ENCODE measurements at regions not wholly inside any gene's neighbourhood (a gene's known extent, or its start where the extent isn't known, plus 50 kb on each side); places are given as distances from the start of the nearest gene placed in this dataset.

DNA sequence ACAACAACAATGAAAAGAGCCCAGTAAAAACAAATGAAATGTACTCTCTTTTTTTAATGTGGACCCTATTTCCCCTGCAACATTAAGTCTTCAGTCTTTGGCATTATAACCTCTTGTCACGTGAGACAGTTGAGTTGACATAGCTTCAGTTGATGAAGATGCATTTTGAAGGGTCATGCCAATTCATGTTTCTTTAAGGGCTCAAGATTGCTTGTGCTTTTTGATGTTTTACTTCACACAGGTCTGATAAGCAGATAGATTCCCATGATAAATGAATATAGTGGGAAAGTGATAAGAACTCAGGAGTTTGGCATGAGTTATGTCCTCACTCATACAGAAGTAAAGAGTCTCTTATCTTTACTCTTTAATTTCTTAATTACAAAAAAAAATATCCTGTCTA lies 229.4 kb downstream of the SNCAIP start:
- Histone ChIP-seq H3K9ac (ENCODE audit: insufficient read depth, low read depth, low read length) (no peak overlapping the region), H3K4me3 (replicated peaks in 1 of 3; ENCODE audit: insufficient read depth in 1 of 3, low read depth in 2 of 3, low read length in 3 of 3) (no peak overlapping the region), H3K79me2 (ENCODE audit: insufficient read depth, low read length) (no peaks in the 10 kb centered on the region), H3K4me2 (ENCODE audit: low read depth, low read length) (no peak overlapping the region), H3K36me3 (replicated peaks in 1 of 2; ENCODE audit: control insufficient read depth in 1 of 2, insufficient read depth in 2 of 2, low read length in 2 of 2) (no peaks in the 10 kb centered on the region), H3K4me1 (ENCODE audit: insufficient read depth, low read length) (no peaks in the 10 kb centered on the region), H4K20me1 (ENCODE audit: insufficient read depth, low read length) (no peaks in the 10 kb centered on the region), H3K27ac (ENCODE audit: extremely low read length, insufficient read depth, low read length) (no peak overlapping the region), H3K9me3 (ENCODE audit: low read length) (no peaks in the 10 kb centered on the region), H3K27me3 (ENCODE audit: control insufficient read depth in 1 of 2, insufficient read depth in 2 of 2, low read length in 2 of 2) (no peaks in the 10 kb centered on the region), H2AFZ (ENCODE audit: low read length) (no peak overlapping the region)
- no peak for DNase-seq (ENCODE audit: low spot score)
- in situ Hi-C loops (cut with HindIII; ENCODE audit: extremely low pct_ligation_motif_present, low pct_unique_long_range_greater_than_20kb) (no loop called here), intact Hi-C loops (cut with micrococcal nuclease; ENCODE audit: unreplicated experiment) (no loop called here)
- no TSS peak for BruUV-seq (replicated peaks)
- POLR2A ChIA-PET: no interaction called here
- 0% methylated on average over 1 of the region's 1 CpG for WGBS (ENCODE audit: low lambda C conversion rate)
- CTCF ChIA-PET (ENCODE audit: low intra/inter-chr PET ratio, low total read pairs): no interaction called here
- TF ChIP-seq ZFP41 (CRISPR knock-in tag; IDR thresholded peaks at IDR 0.05; ENCODE audit: borderline replicate concordance) (no peak), BHLHE40 (IDR thresholded peaks at IDR 0.05; ENCODE audit: low read length) (no peak), ZNF124 (CRISPR knock-in tag; IDR thresholded peaks at IDR 0.05) (no peak), KMT2B (CRISPR knock-in tag; IDR thresholded peaks at IDR 0.05) (no peak), HOXA7 (CRISPR knock-in tag; IDR thresholded peaks at IDR 0.05) (no peak)
- FAIRE-seq: no peak
- no peak for ATAC-seq

DNA sequence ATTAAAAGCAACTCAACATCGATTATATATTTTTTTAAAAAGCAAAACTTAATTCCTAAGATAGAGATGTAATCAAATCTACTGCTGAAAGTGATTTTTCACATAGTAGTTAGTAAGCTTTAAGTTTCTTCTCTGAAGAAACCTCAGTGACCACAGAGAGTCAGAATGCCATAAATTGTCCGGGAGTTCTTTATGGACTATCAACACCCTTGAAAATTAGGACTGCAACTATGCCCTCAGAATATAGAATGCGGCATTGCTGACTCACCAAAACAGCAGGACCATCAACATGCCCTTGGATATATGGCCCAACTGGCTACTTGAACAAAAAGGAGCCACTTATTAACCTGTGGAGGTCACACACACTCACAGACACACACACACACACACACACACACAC lies 228.9 kb upstream of the SNX2 start:
- Histone ChIP-seq H3K4me2 (ENCODE audit: low read depth, low read length) (no peak overlapping the region), H4K20me1 (ENCODE audit: insufficient read depth, low read length) (no peaks in the 10 kb centered on the region), H3K27ac (ENCODE audit: extremely low read length, insufficient read depth, low read length) (no peak overlapping the region), H3K9ac (ENCODE audit: insufficient read depth, low read depth, low read length) (no peak overlapping the region), H3K36me3 (replicated peaks in 1 of 2; ENCODE audit: control insufficient read depth in 1 of 2, insufficient read depth in 2 of 2, low read length in 2 of 2) (no peaks in the 10 kb centered on the region), H3K4me3 (replicated peaks in 1 of 3; ENCODE audit: insufficient read depth in 1 of 3, low read depth in 2 of 3, low read length in 3 of 3) (no peak overlapping the region), H3K27me3 (ENCODE audit: control insufficient read depth in 1 of 2, insufficient read depth in 2 of 2, low read length in 2 of 2) (no peaks in the 10 kb centered on the region; a peak in 1 of 5 replicates), H3K4me1 (ENCODE audit: insufficient read depth, low read length) (no peaks in the 10 kb centered on the region), H3K79me2 (ENCODE audit: insufficient read depth, low read length) (no peaks in the 10 kb centered on the region), H2AFZ (ENCODE audit: low read length) (no peak overlapping the region), H3K9me3 (ENCODE audit: low read length) (no peaks in the 10 kb centered on the region)
- TF ChIP-seq ZNF549 (CRISPR knock-in tag; IDR thresholded peaks at IDR 0.05): no peak
- 0 out of 4 replicates have a peak, but pooled peaks of 1 of the 2 experiments have one; percentile 19 for TF ChIP-seq MAFK (conservative IDR thresholded peaks at IDR 0.05 in 1 of 2, IDR thresholded peaks at IDR 0.05 in 1 of 2; ENCODE audit: low read length in 2 of 2)
- TF ChIP-seq, protein P1, sequence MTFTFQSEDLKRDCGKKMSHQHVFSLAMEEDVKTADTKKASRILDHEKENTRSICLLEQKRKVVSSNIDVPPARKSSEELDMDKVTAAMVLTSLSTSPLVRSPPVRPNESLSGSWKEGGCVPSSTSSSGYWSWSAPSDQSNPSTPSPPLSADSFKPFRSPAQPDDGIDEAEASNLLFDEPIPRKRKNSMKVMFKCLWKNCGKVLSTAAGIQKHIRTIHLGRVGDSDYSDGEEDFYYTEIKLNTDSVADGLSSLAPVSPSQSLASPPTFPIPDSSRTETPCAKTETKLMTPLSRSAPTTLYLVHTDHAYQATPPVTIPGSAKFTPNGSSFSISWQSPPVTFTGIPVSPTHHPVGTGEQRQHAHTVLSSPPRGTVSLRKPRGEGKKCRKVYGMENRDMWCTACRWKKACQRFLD (CRISPR knock-in tag; IDR thresholded peaks at IDR 0.05; ENCODE audit: borderline replicate concordance): no peak
- TF ChIP-seq YY1 (IDR thresholded peaks at IDR 0.05; ENCODE audit: insufficient read depth, insufficient replicate concordance, low read depth, low read length): no peak
- TF ChIP-seq DMAP1 (CRISPR knock-in tag; IDR thresholded peaks at IDR 0.05): no peak
- no peak for TF ChIP-seq ZKSCAN5 (CRISPR knock-in tag; IDR thresholded peaks at IDR 0.05)
- DNase-seq (ENCODE audit: low spot score) (no peak), FAIRE-seq (no peak), ATAC-seq (no peak)
- in situ Hi-C loops (cut with HindIII; ENCODE audit: extremely low pct_ligation_motif_present, low pct_unique_long_range_greater_than_20kb): no loop called here
- CTCF ChIA-PET (ENCODE audit: low intra/inter-chr PET ratio, low total read pairs): no interaction called here
- intact Hi-C loops (cut with micrococcal nuclease; ENCODE audit: unreplicated experiment): no loop called here
- 19% methylated on average over 3 of the region's 3 CpGs for WGBS (ENCODE audit: low lambda C conversion rate)
- BruUV-seq (replicated peaks): no TSS peak
- POLR2A ChIA-PET: no interaction called here
